GM12875 (cell line): ENCODE measurements at regions not wholly inside any gene's neighbourhood (a gene's known extent, or its start where the extent isn't known, plus 50 kb on each side); places are given as distances from the start of the nearest gene placed in this dataset.

Experiments
- H3K4me3 ChIP-seq: one replicate; pipeline ENCODE4 v1.5.1; 2011; ENCODE audit warnings: low read depth, low read length, control low read depth
- TF ChIP-seq, protein P1 (sequence below): IDR thresholded peaks from 2 replicates; pipeline ENCODE4 v1.5.1; 2011; ENCODE audit warnings: low read depth, mild to moderate bottlenecking, control low read depth, inconsistent platforms, low read length, moderate library complexity, borderline replicate concordance; ENCODE audit not compliant: insufficient read depth

DNA sequence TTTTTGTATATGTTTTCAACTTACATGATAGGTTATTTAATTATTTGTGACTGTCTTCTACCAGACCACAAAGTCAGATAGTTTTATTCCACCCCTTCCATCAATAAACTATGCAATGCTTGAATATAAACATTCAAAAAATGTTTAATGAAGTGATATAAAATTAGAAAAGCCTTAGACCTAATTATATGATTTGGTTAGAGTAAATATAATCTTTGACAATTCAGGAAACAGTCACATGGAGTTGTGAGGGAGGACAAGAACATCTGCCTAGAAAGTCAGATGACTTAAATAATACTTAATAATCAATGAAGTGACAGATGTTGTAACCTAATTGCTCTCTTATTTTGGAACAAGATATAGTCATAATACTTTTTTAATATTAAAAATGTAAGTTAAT is 710.3 kb downstream of the ZBBX start:
- H3K4me3 ChIP-seq: no peak overlapping the region
- TF ChIP-seq, protein P1, sequence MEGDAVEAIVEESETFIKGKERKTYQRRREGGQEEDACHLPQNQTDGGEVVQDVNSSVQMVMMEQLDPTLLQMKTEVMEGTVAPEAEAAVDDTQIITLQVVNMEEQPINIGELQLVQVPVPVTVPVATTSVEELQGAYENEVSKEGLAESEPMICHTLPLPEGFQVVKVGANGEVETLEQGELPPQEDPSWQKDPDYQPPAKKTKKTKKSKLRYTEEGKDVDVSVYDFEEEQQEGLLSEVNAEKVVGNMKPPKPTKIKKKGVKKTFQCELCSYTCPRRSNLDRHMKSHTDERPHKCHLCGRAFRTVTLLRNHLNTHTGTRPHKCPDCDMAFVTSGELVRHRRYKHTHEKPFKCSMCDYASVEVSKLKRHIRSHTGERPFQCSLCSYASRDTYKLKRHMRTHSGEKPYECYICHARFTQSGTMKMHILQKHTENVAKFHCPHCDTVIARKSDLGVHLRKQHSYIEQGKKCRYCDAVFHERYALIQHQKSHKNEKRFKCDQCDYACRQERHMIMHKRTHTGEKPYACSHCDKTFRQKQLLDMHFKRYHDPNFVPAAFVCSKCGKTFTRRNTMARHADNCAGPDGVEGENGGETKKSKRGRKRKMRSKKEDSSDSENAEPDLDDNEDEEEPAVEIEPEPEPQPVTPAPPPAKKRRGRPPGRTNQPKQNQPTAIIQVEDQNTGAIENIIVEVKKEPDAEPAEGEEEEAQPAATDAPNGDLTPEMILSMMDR: no peak

DNA sequence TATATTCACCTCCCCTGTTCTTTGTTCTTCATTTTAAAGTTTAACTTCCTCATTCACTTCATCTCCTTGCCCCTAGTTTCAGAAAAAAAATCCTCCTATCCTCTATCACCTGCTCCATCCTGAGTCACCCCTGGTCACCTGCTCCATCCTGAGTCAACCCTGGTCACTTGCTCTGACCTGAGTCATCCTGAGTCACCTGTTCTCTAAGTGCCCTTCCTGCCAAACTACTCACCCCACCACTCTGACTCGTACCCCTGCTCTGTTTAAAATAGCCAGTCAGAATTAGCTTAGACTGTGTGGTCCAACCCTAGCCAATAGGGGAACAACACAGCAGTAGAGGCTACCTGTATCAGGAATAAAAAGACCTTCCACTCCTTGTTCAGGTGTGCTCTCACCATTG is 716.9 kb downstream of the ZBBX start:
- TF ChIP-seq, protein P1: no peak
- no peak overlapping the region for H3K4me3 ChIP-seq

DNA sequence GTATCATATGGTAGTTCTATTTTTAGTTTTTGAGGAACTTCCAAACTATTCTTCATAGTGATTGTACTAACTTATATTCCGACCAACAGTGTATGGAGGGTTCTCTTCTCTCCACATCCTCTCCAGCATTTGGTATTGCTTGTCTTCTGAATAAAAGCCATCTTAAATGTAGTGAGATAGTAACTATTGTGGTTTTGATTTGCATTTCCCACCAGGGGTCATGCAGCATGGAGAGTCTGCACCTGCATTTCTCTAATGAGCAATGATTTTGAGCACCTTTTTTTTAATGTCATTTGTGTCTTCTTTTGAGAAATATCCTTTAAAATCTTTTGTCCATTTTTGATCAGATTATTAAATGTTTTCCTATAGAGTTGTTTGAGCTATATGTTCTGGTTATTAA is 718.5 kb downstream of the ZBBX start:
- no peak overlapping the region for H3K4me3 ChIP-seq
- TF ChIP-seq, protein P1: no peak

DNA sequence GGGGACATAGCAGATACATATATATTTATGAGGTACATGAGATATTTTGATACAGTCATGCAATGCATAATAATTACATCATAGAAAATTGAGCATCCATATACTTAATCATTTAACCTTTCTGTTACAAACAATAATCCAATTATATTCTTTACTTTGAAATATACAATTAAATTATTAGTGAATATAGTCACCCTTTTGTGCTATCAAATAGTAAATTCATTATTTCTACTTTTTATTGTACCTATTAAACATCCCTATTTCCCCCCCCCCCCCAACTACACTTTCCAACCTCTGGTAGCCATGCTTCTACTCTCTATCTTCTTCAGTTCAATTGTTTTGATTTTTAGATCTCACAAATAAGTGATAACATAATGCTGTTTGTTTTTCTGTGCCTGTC is 719.1 kb downstream of the ZBBX start:
- no peak overlapping the region for H3K4me3 ChIP-seq
- TF ChIP-seq, protein P1: no peak

DNA sequence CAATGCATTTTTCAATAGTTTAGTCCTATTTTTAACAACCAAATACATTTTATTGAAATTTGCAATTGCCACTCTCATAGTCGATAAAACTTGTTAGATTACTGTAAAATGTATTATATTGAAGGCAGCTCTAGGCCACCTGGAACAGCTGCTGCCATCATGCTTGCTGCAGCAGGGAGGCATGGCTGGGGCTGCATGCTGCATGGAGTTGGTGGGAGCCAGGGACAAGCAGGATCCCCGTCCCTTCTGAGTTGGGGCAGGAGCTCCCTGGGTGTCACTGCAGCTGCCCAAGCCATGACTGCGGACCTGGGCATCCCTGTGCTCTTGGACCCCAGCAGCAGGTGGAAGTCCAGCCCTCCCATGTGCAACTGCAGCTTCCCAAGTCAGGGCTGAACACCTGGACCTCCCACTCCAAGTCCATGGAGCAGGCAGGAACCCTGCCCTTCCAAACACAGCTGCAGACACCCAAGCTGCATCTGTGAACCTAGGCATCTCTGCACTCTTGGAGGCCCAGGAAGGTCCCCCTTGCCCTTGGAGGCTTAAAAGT is 742.0 kb downstream of the ZBBX start:
- H3K4me3 ChIP-seq: no peak overlapping the region
- TF ChIP-seq, protein P1: no peak

DNA sequence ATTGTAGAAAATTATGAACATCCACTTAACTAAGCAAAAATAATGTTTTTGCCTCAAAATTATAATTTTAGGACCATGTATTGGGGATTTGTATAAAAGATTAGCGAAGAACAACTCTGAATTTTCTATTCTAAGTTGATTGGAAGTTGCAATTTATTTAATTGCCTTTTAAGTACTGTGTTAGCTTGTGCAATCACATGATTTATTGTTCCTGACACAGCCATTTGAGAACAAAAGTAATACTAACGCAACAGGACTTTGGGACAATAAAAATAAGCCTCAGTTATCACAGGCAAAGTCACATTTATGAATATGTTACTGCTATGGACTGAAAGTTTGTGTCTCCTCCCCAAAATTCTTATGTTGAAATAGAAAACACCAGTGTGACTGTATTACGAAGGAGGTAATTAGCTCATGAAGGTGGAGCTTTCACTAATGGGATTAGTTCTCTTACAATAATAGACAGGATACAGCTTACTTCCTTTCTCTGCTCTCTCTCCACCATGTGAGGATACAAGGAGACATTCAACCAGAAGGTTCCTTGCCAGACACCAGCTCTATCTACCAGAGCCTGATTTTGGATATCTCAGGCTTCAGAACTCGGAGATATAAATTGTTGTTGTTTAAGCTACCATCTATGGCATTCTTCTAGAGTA is 745.9 kb downstream of the ZBBX start:
- H3K4me3 ChIP-seq: no peak overlapping the region
- TF ChIP-seq, protein P1: no peak

DNA sequence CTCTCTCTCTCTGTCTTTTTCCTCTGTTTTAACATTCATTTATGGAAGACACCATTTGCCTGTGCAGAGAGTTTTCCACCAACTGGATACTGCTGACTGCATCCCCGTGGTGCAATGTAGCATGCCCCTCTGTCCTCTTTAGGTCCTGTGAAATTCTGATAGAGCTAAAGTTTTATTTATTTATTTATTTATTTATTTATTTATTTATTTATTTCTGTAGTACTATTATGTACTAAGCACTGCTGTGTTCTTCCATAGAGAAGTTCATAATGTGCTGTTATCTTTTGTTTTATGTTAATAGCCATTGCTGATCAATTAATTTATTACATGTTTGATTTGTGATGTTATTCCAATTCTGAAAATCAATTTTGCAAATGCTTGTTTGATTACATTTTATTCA is 749.9 kb downstream of the ZBBX start:
- TF ChIP-seq, protein P1: no peak

More for the DNA sequence above, 749.9 kb downstream of the ZBBX start:
- H3K4me3 ChIP-seq: no peak overlapping the region
